ENCODE measurements at regions not wholly inside any gene's neighbourhood (a gene's known extent, or its start where the extent isn't known, plus 50 kb on each side); places are given as distances from the start of the nearest gene placed in this dataset.

GRCh38 chr3:106466881-106467280, 598.1 kb upstream of the CBLB start:
- no peaks in the 10 kb centered on the region for H3K4me1 ChIP-seq (ENCODE audit: control insufficient read depth in 4 of 4, insufficient read depth in 4 of 4, low read length in 3 of 4)
- DNase-seq (ENCODE audit: low spot score) = no peak
- H3K4me3 ChIP-seq (ENCODE audit: low read depth in 1 of 3, low read length in 3 of 3) = no peak overlapping the region
- H3K36me3 ChIP-seq (ENCODE audit: control insufficient read depth in 4 of 4, insufficient read depth in 3 of 4, low read depth in 1 of 4, low read length in 3 of 4) = no peaks in the 10 kb centered on the region
- H3K27ac ChIP-seq (ENCODE audit: low read depth in 1 of 2, low read length in 2 of 2) = no peak overlapping the region
- no peak overlapping the region for H3K9ac ChIP-seq (ENCODE audit: low read depth in 1 of 2, low read length in 2 of 2)
- no peaks in the 10 kb centered on the region for H3K27me3 ChIP-seq (ENCODE audit: control insufficient read depth in 4 of 4, insufficient read depth in 4 of 4, low read length in 3 of 4)
- TF ChIP-seq RAD21 (IDR thresholded peaks at IDR 0.05) (no peak), REST (IDR thresholded peaks at IDR 0.05) (no peak), NR2F2 (IDR thresholded peaks at IDR 0.05) (no peak), HNF4G (IDR thresholded peaks at IDR 0.05) (no peak), HNF4A (conservative IDR thresholded peaks at IDR 0.05) (no peak), YY1 (IDR thresholded peaks at IDR 0.05) (no peak), ATF3 (IDR thresholded peaks at IDR 0.05) (no peak), SP1 (IDR thresholded peaks at IDR 0.05) (no peak), CTCF (IDR thresholded peaks at IDR 0.05; ENCODE audit: low read depth, low read length, missing input control) (no peak), GABPA (IDR thresholded peaks at IDR 0.05 in 1 of 2, conservative IDR thresholded peaks at IDR 0.05 in 1 of 2) (no peak)
- 93% methylated on average over 2 of the region's 2 CpGs for WGBS
- H3K9me3 ChIP-seq (ENCODE audit: control insufficient read depth in 4 of 4, low read length in 3 of 4) = no peaks in the 10 kb centered on the region

- H3K27ac ChIP-seq (ENCODE audit: low read depth in 1 of 2, low read length in 2 of 2) = no peak overlapping the region
- H3K9ac ChIP-seq (ENCODE audit: low read depth in 1 of 2, low read length in 2 of 2) = no peak overlapping the region
- no peaks in the 10 kb centered on the region for H3K9me3 ChIP-seq (ENCODE audit: control insufficient read depth in 4 of 4, low read length in 3 of 4)
- no peak for DNase-seq (ENCODE audit: low spot score)
- 77% methylated on average over 7 of the region's 7 CpGs for WGBS
- H3K4me1 ChIP-seq (ENCODE audit: control insufficient read depth in 4 of 4, insufficient read depth in 4 of 4, low read length in 3 of 4) = no peaks in the 10 kb centered on the region
- no peaks in the 10 kb centered on the region for H3K36me3 ChIP-seq (ENCODE audit: control insufficient read depth in 4 of 4, insufficient read depth in 3 of 4, low read depth in 1 of 4, low read length in 3 of 4)
- TF ChIP-seq SP1 (IDR thresholded peaks at IDR 0.05) (no peak), REST (IDR thresholded peaks at IDR 0.05) (no peak), ZBTB33 (IDR thresholded peaks at IDR 0.05) (no peak), FOXA2 (IDR thresholded peaks at IDR 0.05) (no peak), TAF1 (conservative IDR thresholded peaks at IDR 0.05) (no peak), GABPA (IDR thresholded peaks at IDR 0.05 in 1 of 2, conservative IDR thresholded peaks at IDR 0.05 in 1 of 2) (no peak), YY1 (IDR thresholded peaks at IDR 0.05) (no peak), RAD21 (IDR thresholded peaks at IDR 0.05) (no peak)
- no peaks in the 10 kb centered on the region for H3K27me3 ChIP-seq (ENCODE audit: control insufficient read depth in 4 of 4, insufficient read depth in 4 of 4, low read length in 3 of 4)
- H3K4me3 ChIP-seq (ENCODE audit: low read depth in 1 of 3, low read length in 3 of 3) = no peak overlapping the region
Measured at GRCh38 chr3:106473576-106474475, 605.0 kb upstream of the CBLB start.

All from liver (tissue), 8 donors.